ENCODE measurements at regions not wholly inside any gene's neighbourhood (a gene's known extent, or its start where the extent isn't known, plus 50 kb on each side); places are given as distances from the start of the nearest gene placed in this dataset.

DNA sequence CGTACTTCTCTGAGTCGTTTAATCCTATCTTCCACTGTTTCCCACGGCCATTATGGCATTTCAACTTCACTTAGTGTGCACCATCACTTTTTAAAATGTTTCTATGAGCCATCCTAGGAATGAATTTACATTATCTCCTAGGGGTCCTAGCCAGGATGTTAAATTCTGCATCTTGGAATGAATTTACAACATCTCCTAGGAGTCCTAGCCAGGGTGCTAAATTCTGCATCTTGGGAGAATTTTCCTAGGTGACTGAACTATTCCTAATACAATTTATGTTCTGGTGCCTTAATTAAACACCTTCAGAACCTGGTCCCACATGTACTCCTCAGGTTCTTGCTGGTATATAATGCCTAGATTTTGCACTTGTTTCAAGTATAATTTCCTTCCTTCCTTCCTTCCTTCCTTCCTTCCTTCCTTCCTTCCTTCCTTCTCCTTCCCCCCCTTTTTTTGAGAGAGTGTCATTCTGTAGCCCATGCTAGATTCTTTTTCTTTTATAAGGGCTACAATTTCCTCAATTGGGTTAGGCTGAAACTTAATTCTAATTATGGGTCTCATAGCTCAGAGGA lies 72.1 kb downstream of the TBR1 start:
- intact Hi-C loops (cut with micrococcal nuclease; ENCODE audit: unreplicated experiment): no loop called here

More for the DNA sequence above, 72.1 kb downstream of the TBR1 start:
- BruUV-seq (replicated peaks): no TSS peak
- 33% methylated on average over 3 of the region's 3 CpGs for WGBS (ENCODE audit: insufficient coverage, insufficient replicate concordance, low lambda C conversion rate, missing lambda C conversion rate)
- in situ Hi-C loops (cut with MboI): no loop called here
- SMC1A ChIA-PET (ENCODE audit: uncharacterized antibody, unreplicated experiment): no interaction called here
- no peak for FAIRE-seq
- Histone ChIP-seq H3K27ac (ENCODE audit: control insufficient read depth, insufficient read depth) (no peak overlapping the region), H3K36me3 (ENCODE audit: control insufficient read depth in 2 of 2, insufficient read depth in 2 of 2, low read length in 1 of 2) (no peaks in the 10 kb centered on the region), H3K4me2 (ENCODE audit: control insufficient read depth, insufficient read depth) (no peak overlapping the region), H3K79me2 (ENCODE audit: control insufficient read depth, insufficient read depth, low read length) (no peaks in the 10 kb centered on the region), H3K4me1 (ENCODE audit: control insufficient read depth, insufficient read depth, low read length) (no peaks in the 10 kb centered on the region), H3K9ac (ENCODE audit: control insufficient read depth, insufficient read depth, low read length) (no peak overlapping the region), H3K9me3 (replicated peaks; ENCODE audit: control insufficient read depth, insufficient read depth, low read length) (no peaks in the 10 kb centered on the region), H2AFZ (ENCODE audit: control insufficient read depth, low read depth, low read length) (no peak overlapping the region), H3K4me3 (no peak overlapping the region), H4K20me1 (ENCODE audit: control insufficient read depth, insufficient read depth) (no peaks in the 10 kb centered on the region), H3K27me3 (replicated peaks in 1 of 2; ENCODE audit: control insufficient read depth in 2 of 2, insufficient read depth in 2 of 2, low read length in 1 of 2) (no peaks in the 10 kb centered on the region)
- RAD21 ChIA-PET (ENCODE audit: unreplicated experiment): no interaction called here
- CTCF ChIA-PET: no interaction called here
- no peak for ATAC-seq
- POLR2A ChIA-PET: no interaction called here
- TF ChIP-seq ZNF24 (IDR thresholded peaks at IDR 0.05): no peak
- no peak for TF ChIP-seq POLR2A (IDR thresholded peaks at IDR 0.05; ENCODE audit: low read depth, low read length)
- TF ChIP-seq JUND (IDR thresholded peaks at IDR 0.05; ENCODE audit: low read depth, low read length): no peak
- TF ChIP-seq LARP7 (IDR thresholded peaks at IDR 0.05): no peak
- TF ChIP-seq ZZZ3 (IDR thresholded peaks at IDR 0.05; ENCODE audit: control insufficient read depth, insufficient read length, low read depth): no peak
- TF ChIP-seq E2F4 (IDR thresholded peaks at IDR 0.05; ENCODE audit: low read depth, low read length): no peak
- TF ChIP-seq E4F1 (IDR thresholded peaks at IDR 0.05; ENCODE audit: borderline replicate concordance, partially characterized antibody): no peak
- no peak for TF ChIP-seq IRF4 (IDR thresholded peaks at IDR 0.05; ENCODE audit: low read depth, low read length)
- TF ChIP-seq, protein P1, sequence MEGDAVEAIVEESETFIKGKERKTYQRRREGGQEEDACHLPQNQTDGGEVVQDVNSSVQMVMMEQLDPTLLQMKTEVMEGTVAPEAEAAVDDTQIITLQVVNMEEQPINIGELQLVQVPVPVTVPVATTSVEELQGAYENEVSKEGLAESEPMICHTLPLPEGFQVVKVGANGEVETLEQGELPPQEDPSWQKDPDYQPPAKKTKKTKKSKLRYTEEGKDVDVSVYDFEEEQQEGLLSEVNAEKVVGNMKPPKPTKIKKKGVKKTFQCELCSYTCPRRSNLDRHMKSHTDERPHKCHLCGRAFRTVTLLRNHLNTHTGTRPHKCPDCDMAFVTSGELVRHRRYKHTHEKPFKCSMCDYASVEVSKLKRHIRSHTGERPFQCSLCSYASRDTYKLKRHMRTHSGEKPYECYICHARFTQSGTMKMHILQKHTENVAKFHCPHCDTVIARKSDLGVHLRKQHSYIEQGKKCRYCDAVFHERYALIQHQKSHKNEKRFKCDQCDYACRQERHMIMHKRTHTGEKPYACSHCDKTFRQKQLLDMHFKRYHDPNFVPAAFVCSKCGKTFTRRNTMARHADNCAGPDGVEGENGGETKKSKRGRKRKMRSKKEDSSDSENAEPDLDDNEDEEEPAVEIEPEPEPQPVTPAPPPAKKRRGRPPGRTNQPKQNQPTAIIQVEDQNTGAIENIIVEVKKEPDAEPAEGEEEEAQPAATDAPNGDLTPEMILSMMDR (IDR thresholded peaks at IDR 0.05 in 2 of 3, conservative IDR thresholded peaks at IDR 0.05 in 1 of 3; ENCODE audit: control insufficient read depth in 2 of 3, extremely low read depth in 1 of 3, insufficient read depth in 1 of 3, low read depth in 3 of 3, low read length in 3 of 3): no peak
- no peak for TF ChIP-seq YY1 (IDR thresholded peaks at IDR 0.05; ENCODE audit: low read depth, low read length)
- DNase-seq (ENCODE audit: low read depth, low spot score): no peak

Data from GM12878 (cell line).